HG03439 (cell line): ENCODE measurements at regions not wholly inside any gene's neighbourhood (a gene's known extent, or its start where the extent isn't known, plus 50 kb on each side); places are given as distances from the start of the nearest gene placed in this dataset.

Experiments
- ATAC-seq: cut with Tn5 transposase; IDR thresholded peaks from one replicate; pipeline ENCODE4 v1.9.1; 2021; ENCODE audit warnings: mild to moderate bottlenecking, moderate library complexity; ENCODE audit not compliant: unreplicated experiment

DNA sequence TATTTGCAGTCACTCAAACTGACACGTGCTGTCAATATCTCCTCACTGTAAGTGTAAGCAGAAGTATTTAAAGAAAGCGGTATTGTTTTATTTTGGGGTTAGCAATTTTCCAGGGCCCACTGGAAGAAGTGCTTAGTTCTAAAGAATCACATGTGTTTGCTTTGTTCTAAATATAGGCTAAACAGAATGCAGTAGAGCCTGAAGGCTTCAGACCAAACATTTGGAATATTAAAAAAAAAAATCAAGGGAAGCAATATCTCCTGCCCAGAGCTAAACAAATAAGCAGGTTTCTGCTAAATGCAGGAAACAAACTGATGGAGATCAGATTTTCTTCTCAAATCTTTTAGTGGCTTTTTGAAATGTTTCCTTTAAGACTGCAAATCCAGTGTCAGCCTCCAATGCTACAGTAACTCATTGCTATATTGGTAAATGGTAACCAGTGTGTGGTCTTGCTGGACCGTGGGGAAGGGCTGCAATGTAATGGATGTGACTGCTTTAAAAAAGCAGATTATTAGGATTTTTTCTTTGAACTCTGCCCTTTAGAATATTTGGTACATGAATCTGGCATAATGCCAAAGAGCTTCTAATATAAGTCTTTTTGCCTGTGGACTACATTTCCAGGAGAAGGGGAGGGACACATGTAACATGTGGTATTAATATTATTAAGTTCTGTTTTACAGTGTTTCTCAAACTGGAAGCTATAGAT is 317.1 kb upstream of the FERMT1 start:
- no peak for ATAC-seq

GRCh38 chr20:6434131-6434530 is 311.3 kb upstream of the FERMT1 start:
- ATAC-seq = no peak

DNA sequence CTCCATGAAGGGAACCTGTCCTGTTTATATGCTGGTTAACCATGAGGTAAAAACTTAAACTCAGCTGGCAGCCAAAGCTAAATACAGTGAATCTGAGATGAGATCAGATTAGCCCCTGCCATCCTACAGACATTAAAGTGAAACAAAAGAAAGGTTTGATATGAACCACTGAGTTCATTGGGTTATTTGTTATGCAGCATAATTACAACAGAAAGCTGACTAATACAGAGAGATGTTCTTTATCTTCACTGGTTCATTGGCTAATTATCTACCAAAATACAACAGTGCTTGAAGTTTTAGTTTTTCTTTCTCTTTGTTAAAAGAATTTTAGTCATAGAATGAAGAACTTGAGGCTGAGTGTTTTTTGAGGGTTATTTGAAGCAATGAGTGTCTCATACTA is 307.6 kb upstream of the FERMT1 start:
- no peak for ATAC-seq

DNA sequence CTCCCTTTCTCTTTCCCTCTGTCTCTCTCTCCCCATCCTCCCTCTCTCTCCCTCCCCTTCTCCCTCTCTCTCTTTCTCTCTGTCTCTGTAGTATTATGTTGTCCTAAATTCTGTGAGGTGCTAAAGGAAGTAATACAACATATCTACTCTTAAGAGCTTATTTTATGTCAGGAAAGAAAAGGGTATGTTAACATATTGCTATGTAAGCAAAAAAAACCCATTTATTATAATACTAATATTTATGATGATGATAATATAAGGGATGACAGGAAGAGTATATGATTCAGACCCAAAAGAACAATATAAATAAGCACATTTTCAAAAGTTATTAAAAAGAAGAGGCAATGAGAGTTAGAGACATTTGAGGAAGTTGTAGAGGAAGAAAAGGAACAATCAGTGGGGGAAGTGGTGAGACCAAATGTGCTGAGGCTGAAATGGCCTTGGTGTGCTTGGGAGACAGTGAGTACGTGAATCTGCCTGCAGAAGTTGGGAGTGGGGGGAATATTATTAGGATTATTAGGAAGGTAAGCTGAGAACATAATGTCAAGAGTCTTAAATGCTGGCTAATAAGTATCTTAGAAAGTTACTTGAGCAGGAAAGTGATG is 303.6 kb upstream of the FERMT1 start:
- ATAC-seq = no peak

GRCh38 chr20:6421321-6422248 is 298.8 kb upstream of the FERMT1 start:
- no peak for ATAC-seq

DNA sequence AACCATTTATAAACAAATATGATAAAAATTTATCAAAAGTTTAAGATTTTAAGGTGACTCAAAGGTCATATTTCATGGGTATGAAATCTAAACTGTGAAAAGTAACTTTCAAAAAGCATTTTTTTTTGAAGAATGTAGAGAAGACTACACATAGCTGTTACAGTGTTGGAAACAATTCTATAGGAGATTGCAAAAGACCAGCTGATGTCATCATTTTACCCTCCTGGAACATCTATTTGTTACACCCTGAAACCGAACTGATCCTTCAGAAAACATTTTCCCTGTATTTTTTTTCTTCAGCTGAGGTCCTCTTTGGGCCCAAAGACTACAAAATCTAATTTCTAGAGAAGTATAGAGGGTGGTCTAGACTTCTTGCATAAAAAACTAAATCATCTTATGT is 297.5 kb upstream of the FERMT1 start:
- no peak for ATAC-seq

- ATAC-seq = peak; percentile 94
These were observed 295.9 kb upstream of the FERMT1 start for GRCh38 chr20:6418732-6419131.

GRCh38 chr20:6416371-6416770 is 293.5 kb upstream of the FERMT1 start:
- ATAC-seq = no peak

GRCh38 chr20:6411651-6412050 is 288.8 kb upstream of the FERMT1 start:
- ATAC-seq = no peak

GRCh38 chr20:6410721-6411120 is 287.9 kb upstream of the FERMT1 start:
- no peak for ATAC-seq

DNA sequence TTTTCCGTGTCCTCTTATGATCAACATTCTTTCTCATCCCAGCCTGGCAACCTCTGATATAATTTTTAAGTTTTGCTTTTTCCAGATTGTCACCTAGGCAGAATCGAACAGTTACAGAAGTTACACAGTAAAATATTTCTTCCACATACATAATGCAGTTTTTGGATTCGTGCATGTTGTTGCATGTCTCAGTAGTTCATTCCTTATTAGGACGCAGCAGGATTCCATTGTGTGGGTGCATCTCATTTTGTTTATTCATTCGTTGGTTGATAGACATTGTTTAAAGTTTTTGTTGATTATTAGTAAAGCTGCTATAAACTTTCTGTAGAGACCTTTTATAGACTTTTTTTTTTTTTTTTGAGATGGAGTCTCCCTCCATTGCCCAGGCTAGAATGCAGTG is 284.3 kb upstream of the FERMT1 start:
- ATAC-seq = no peak

- no peak for ATAC-seq
These were observed 279.2 kb upstream of the FERMT1 start for GRCh38 chr20:6401893-6402557.

DNA sequence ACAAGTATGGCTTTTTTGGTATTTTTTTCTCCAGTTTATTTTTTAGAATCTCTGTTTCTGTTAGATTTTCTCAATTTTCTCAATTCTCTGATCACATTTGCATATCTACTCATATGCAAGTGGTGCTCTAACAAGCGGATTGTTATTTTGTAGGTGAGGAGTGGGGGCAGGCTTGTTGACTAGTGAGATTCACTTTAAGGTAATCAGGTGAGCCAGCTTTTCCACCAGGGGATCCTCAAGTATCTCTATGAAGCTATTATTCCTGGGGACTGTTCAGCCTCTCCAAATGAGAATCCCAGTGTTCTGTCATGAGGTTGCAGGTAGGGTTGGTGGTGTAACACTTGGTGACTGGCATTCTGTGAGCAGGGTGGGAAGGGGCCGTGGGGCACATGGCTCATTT is 274.3 kb upstream of the FERMT1 start:
- no peak for ATAC-seq

DNA sequence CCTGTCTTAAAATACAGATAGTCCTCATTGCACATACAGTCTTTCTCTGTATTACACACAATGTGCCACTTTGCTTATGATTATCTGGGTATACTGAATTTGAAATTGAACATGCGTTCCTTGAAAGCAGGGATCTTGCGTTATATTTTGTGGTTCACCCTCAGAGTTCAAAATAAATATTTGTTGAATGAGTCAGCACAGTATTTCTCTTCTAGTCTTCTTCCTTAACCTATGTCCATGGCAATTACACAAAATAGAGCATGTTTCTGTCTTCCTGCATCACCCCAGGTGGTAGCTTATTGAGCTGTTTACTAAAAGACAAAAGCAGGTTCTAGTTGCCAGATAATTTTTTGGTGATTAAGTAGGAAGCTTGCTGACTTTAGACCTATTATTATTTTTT is 272.9 kb upstream of the FERMT1 start:
- no peak for ATAC-seq

DNA sequence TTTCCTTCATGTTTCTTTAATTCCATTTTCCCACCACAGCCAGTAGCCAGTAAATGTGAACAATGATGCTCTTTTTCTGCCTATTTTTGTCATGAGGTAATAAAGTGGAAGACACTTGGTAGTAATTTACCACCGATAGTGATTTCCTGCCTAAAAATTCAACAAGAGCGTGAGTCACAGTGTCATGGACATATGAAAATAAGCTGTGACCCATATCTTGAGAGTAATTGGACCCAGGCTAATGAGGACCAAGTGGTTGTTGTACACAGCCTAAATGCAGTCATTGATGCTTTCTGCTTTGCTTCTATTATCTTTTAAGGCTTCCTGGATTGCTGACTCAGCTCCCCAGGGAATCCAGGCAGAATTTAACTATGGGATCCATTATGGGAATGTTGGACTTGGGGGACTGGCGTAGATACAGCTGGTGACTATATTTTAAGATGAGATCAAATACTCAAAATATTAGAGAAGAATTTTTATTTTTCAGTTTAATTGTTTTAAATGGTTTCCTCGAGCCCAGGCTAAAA is 265.9 kb upstream of the FERMT1 start:
- no peak for ATAC-seq

DNA sequence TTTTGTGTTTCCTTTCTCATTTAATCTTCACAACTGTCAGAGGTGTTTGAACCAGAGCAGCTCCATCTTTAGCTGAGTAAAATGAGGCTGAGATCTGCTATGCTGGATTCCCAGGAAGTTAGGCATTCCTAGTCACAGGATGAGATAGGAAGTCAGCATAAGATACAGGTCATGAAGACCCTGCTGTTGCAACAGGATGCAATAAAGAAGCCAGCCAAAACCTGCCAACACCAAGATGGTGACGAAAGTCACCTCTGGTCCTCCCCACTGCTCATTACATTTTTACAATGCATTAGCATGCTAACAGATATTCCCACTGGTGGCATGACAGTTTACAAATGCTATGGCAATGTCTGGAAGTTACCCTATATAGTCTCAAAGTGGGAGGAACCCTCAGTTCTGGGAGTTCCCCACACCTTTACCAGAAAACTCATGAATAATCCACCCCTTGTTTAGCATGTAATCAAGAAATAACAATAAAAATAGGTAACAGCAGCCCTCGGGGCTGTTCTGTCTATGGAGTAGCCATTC is 262.2 kb upstream of the FERMT1 start:
- ATAC-seq = no peak

DNA sequence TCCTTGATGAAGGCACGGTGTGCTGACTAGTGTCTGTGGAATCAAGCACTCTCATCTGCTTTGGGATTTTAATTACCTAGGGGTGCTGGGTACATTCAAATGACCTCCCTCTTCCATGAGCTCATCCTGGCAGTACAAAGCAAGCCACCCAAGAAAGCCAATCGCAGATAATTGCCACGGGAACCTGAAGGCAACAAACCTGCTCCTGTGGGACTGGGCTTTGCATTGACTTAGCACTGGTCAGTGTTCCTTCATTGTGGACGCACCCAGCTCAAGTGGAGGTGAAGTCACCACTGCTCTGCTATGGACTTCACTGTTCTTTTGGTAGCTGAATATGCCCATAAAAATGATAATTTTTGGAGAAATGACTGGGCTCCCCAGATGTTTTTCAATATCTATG is 261.6 kb upstream of the FERMT1 start:
- no peak for ATAC-seq

GRCh38 chr20:6381887-6382286 is 259.1 kb upstream of the FERMT1 start:
- no peak for ATAC-seq

- no peak for ATAC-seq
These were observed 239.4 kb upstream of the FERMT1 start for GRCh38 chr20:6362245-6362644.

DNA sequence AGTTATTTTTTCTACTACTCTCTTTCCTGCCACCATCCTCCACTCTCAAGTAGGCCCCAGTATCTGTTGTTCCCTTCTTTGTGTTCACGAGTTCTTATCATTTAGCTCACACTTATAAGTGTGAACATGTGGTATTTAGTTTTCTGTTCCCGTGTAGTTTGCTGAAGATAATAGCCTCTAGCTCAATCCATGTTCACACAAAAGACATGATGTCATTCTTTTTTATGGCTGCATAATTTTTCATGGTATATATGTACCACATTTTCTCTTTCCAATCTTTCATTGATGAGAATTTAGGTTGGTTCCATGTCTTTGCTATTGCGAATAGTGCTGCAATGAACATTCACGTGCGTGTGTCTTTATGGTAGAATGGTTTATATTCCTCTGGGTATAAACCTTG is 237.9 kb upstream of the FERMT1 start:
- no peak for ATAC-seq
